ENCODE measurements at regions not wholly inside any gene's neighbourhood (a gene's known extent, or its start where the extent isn't known, plus 50 kb on each side); places are given as distances from the start of the nearest gene placed in this dataset.

DNA sequence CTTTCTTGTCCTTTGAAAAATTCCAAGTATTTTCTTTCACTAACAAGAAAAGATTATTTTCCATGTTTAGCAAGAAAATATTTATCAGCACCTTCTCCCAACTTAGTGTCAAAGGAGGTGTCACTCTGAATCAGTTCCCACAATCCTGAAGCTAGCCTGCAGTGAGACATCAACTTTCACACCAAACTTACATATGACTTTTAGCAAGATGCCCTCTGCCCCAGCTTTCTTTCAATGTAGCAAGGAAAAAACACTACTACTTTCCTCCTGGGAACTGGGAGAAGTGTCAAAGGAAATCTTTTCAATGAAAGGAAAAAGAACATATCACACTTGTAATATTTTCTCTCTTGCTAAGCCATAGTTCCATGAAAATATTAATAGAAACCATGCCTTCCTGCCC lies 50.9 kb upstream of the PALMD start:
- TF ChIP-seq, protein P1, sequence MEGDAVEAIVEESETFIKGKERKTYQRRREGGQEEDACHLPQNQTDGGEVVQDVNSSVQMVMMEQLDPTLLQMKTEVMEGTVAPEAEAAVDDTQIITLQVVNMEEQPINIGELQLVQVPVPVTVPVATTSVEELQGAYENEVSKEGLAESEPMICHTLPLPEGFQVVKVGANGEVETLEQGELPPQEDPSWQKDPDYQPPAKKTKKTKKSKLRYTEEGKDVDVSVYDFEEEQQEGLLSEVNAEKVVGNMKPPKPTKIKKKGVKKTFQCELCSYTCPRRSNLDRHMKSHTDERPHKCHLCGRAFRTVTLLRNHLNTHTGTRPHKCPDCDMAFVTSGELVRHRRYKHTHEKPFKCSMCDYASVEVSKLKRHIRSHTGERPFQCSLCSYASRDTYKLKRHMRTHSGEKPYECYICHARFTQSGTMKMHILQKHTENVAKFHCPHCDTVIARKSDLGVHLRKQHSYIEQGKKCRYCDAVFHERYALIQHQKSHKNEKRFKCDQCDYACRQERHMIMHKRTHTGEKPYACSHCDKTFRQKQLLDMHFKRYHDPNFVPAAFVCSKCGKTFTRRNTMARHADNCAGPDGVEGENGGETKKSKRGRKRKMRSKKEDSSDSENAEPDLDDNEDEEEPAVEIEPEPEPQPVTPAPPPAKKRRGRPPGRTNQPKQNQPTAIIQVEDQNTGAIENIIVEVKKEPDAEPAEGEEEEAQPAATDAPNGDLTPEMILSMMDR (IDR thresholded peaks at IDR 0.05; ENCODE audit: low read depth, low read length): no peak
- DNase-seq (ENCODE audit: extremely low read depth, low read depth): no peak

DNA sequence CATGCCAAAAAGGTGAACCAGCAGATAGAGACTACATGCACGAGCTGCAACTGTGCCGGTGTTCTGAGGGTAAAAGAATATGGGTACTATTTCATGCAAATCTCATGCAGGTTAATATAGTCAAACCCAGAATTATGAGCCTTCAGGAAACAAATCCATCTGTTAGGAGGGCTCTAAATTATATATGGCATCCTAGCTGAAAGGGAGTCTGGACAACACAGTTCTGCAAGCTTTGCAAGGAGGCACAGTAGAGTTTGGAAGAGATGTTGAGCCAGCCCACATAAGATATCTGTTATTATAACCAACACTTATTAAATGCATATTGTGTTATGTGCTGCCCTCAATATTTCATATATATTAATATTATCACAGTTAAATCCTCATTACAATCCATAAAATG lies 50.5 kb upstream of the PALMD start:
- no peak for DNase-seq (ENCODE audit: extremely low read depth, low read depth)
- TF ChIP-seq, protein P1 (IDR thresholded peaks at IDR 0.05; ENCODE audit: low read depth, low read length): no peak
